ENCODE measurements at regions not wholly inside any gene's neighbourhood (a gene's known extent, or its start where the extent isn't known, plus 50 kb on each side); places are given as distances from the start of the nearest gene placed in this dataset.

GRCh38 chr16:13448346-13448745 is 471.6 kb upstream of the ERCC4 start:
- TF ChIP-seq POLR2A (IDR thresholded peaks at IDR 0.05) (no peak), CTCF (IDR thresholded peaks at IDR 0.05) (no peak)
